Sigmoid colon (tissue), 6 donors: ENCODE measurements at regions not wholly inside any gene's neighbourhood (a gene's known extent, or its start where the extent isn't known, plus 50 kb on each side); places are given as distances from the start of the nearest gene placed in this dataset.
"Not testable (repeated sequence)": the region's sequence is repeated elsewhere in the genome, so short reads cannot be mapped to it uniquely, and the experiment has no call there.

Experiments used
- DNase-seq: peaks from one replicate; pipeline ENCODE4 v3.0.0-alpha.2; 2019
- H3K27ac ChIP-seq, 4 donors: fragments of 200-600 bp; sonication (generic); one replicate each; pipeline ENCODE4 v1.5.1; 2016 to 2019; ENCODE audit warnings: mild to moderate bottlenecking in 1 of 4
- H3K27me3 ChIP-seq, 3 donors: fragments of 200-600 bp; sonication (generic); one replicate each; pipeline ENCODE4 v1.5.1; 2019; ENCODE audit warnings: mild to moderate bottlenecking in 1 of 3
- H3K36me3 ChIP-seq, 4 donors: fragments of 200-600 bp; sonication (generic); one replicate each; pipeline ENCODE4 v1.5.1; 2016 to 2019
- H3K4me1 ChIP-seq, 4 donors: fragments of 200-600 bp; sonication (generic); one replicate each; pipeline ENCODE4 v1.5.1; 2017 to 2019
- H3K4me3 ChIP-seq, 4 donors: fragments of 200-600 bp; sonication (generic); one replicate each; pipeline ENCODE4 v1.5.1; 2017 to 2019; ENCODE audit warnings: mild to moderate bottlenecking in 2 of 4, moderate library complexity in 1 of 4
- H3K9me3 ChIP-seq, 4 donors: fragments of 200-600 bp in 3 of 4; sonication (generic) in 3 of 4; one replicate each; pipeline versions ENCODE4 v1.5.1 to v1.6.1; 2013 to 2019
- CTCF ChIP-seq, 4 experiments: fragments of 450-650 bp in 3 of 4; fragments of 200-600 bp in 1 of 4; IDR thresholded peaks; one replicate each; pipeline ENCODE4 v1.5.1; 2016 to 2019; ENCODE audit warnings: antibody characterized with exemption in 4 of 4, mild to moderate bottlenecking in 3 of 4, moderate library complexity in 2 of 4
- EP300 ChIP-seq, 4 donors: sonication (generic); formaldehyde crosslinking; IDR thresholded peaks; one replicate each; pipeline ENCODE4 v1.6.1; 2017; ENCODE audit warnings: antibody characterized with exemption in 4 of 4
- POLR2A ChIP-seq, 2 donors: fragments of 450-650 bp; IDR thresholded peaks; one replicate each; pipeline ENCODE4 v1.6.1; 2016; ENCODE audit warnings: antibody characterized with exemption in 2 of 2, mild to moderate bottlenecking in 2 of 2, moderate library complexity in 2 of 2
- POLR2AphosphoS5 ChIP-seq, 4 donors: sonication (generic); formaldehyde crosslinking; IDR thresholded peaks; one replicate each; pipeline ENCODE4 v1.6.1; 2017; ENCODE audit warnings: antibody characterized with exemption in 4 of 4
- WGBS, 2 donors: extraction: QIAGEN DNeasy Blood & Tissue Kit; methylation state at CpG; one replicate each; pipeline ENCODE4 v1.1.7; 2013; 5-methylcytosine and 5-hydroxymethylcytosine counted together
- intact Hi-C: fragments of 100-400 bp; cut with DNase I; formaldehyde crosslinking; loops from one replicate; pipeline ENCODE4 v1.15.1; 2023
- donor health status: healthy with polysubstance abuse.
- donor health status: healthy.

GRCh38 chr3:165919284-165919683 is 82.1 kb upstream of the BCHE start:
- Histone ChIP-seq H3K27me3 (no peaks in the 10 kb centered on the region), H3K27ac (no peak overlapping the region), H3K9me3 (no peaks in the 10 kb centered on the region), H3K4me3 (no peak overlapping the region), H3K4me1 (no peaks in the 10 kb centered on the region), H3K36me3 (no peaks in the 10 kb centered on the region)
- DNase-seq = no peak
- no peak for TF ChIP-seq POLR2AphosphoS5 (IDR thresholded peaks at IDR 0.05)
- no peak for TF ChIP-seq POLR2A (IDR thresholded peaks at IDR 0.05)
- no peak for TF ChIP-seq EP300 (IDR thresholded peaks at IDR 0.05)
- TF ChIP-seq CTCF (IDR thresholded peaks at IDR 0.05) = no peak
- WGBS, 2 donors = 37 to 45% methylated on average over 4 of the region's 4 CpGs
- intact Hi-C loops = no loop called here

GRCh38 chr3:165918657-165918979 is 81.4 kb upstream of the BCHE start:
- no peak overlapping the region for H3K27ac ChIP-seq
- WGBS, 2 donors = 97% methylated on average over 23 of the region's 23 CpGs
- TF ChIP-seq EP300 (IDR thresholded peaks at IDR 0.05) (no peak), POLR2AphosphoS5 (IDR thresholded peaks at IDR 0.05) (no peak), CTCF (IDR thresholded peaks at IDR 0.05) (no peak), POLR2A (IDR thresholded peaks at IDR 0.05) (no peak)

GRCh38 chr3:165917938-165918656 is 80.9 kb upstream of the BCHE start:
- H3K27me3 ChIP-seq, H3K27ac ChIP-seq, H3K9me3 ChIP-seq, H3K36me3 ChIP-seq, DNase-seq, H3K4me3 ChIP-seq, H3K4me1 ChIP-seq, intact Hi-C loops: not testable (repeated sequence)
- 96 to 97% methylated on average over 24 of the region's 24 CpGs for WGBS, 2 donors

More at GRCh38 chr3:165918657-165918979, 81.4 kb upstream of the BCHE start:
- no peaks in the 10 kb centered on the region for H3K9me3 ChIP-seq
- H3K36me3 ChIP-seq = no peaks in the 10 kb centered on the region
- intact Hi-C loops = no loop called here
- no peak overlapping the region for H3K4me3 ChIP-seq
- DNase-seq = no peak
- H3K4me1 ChIP-seq = no peaks in the 10 kb centered on the region
- H3K27me3 ChIP-seq = no peaks in the 10 kb centered on the region

- H3K4me1 ChIP-seq, DNase-seq, intact Hi-C loops, H3K9me3 ChIP-seq, H3K27ac ChIP-seq, H3K36me3 ChIP-seq, H3K4me3 ChIP-seq, H3K27me3 ChIP-seq: not testable (repeated sequence)
These were observed 77.9 kb upstream of the BCHE start for GRCh38 chr3:165915104-165915503.

GRCh38 chr3:165903885-165904630 is 66.8 kb upstream of the BCHE start:
- H3K27me3 ChIP-seq = no peaks in the 10 kb centered on the region
- no peaks in the 10 kb centered on the region for H3K4me1 ChIP-seq
- no peaks in the 10 kb centered on the region for H3K9me3 ChIP-seq
- intact Hi-C loops = no loop called here
- DNase-seq = no peak
- H3K27ac ChIP-seq = no peak overlapping the region
- no peaks in the 10 kb centered on the region for H3K36me3 ChIP-seq
- TF ChIP-seq EP300 (IDR thresholded peaks at IDR 0.05) = no peak
- TF ChIP-seq POLR2A (IDR thresholded peaks at IDR 0.05) = no peak
- TF ChIP-seq CTCF (IDR thresholded peaks at IDR 0.05) = no peak
- TF ChIP-seq POLR2AphosphoS5 (IDR thresholded peaks at IDR 0.05) = no peak
- no peak overlapping the region for H3K4me3 ChIP-seq
- WGBS, 2 donors = 83 to 88% methylated on average over 7 of the region's 7 CpGs

GRCh38 chr3:165899066-165899465 is 61.8 kb upstream of the BCHE start:
- TF ChIP-seq POLR2A (IDR thresholded peaks at IDR 0.05) = no peak
- no peak for TF ChIP-seq POLR2AphosphoS5 (IDR thresholded peaks at IDR 0.05)
- no peak for TF ChIP-seq CTCF (IDR thresholded peaks at IDR 0.05)
- TF ChIP-seq EP300 (IDR thresholded peaks at IDR 0.05) = no peak
- H3K36me3 ChIP-seq = no peaks in the 10 kb centered on the region
- 86 to 88% methylated on average over 1 of the region's 1 CpG for WGBS, 2 donors
- DNase-seq = no peak
- no peaks in the 10 kb centered on the region for H3K9me3 ChIP-seq
- no peak overlapping the region for H3K27ac ChIP-seq
- intact Hi-C loops = no loop called here
- H3K4me3 ChIP-seq = no peak overlapping the region
- H3K27me3 ChIP-seq = no peaks in the 10 kb centered on the region
- no peaks in the 10 kb centered on the region for H3K4me1 ChIP-seq
